CD4-positive, alpha-beta T cell (primary cell): ENCODE measurements at regions not wholly inside any gene's neighbourhood (a gene's known extent, or its start where the extent isn't known, plus 50 kb on each side); places are given as distances from the start of the nearest gene placed in this dataset.

Experiments
- ATAC-seq: fragments of 200-7000 bp; cut with Tn5 transposase; one replicate; pipeline ENCODE4 v1.10.0; 2022; ENCODE audit warnings: mild to moderate bottlenecking; ENCODE audit not compliant: poor library complexity
- CTCF ChIA-PET: fragments of 350-600 bp; sonication (Branson Sonifier 250); formaldehyde crosslinking; loops from one replicate; lab custom pipeline; 2021; ENCODE audit warnings: antibody characterized with exemption, inconsistent platforms; lab: Charles Lee
- POLR2A ChIA-PET: fragments of 350-600 bp; sonication (Branson Sonifier 250); formaldehyde crosslinking; loops from one replicate; lab custom pipeline; 2021; ENCODE audit warnings: antibody characterized with exemption, inconsistent platforms; lab: Charles Lee
- DNase-seq, 14 experiments: peaks; one replicate each; pipeline ENCODE4 v3.0.0-alpha.2; 2013 to 2020; ENCODE audit warnings: mixed read lengths in 2 of 14
- H3K27ac ChIP-seq, 2 donors: one replicate each; pipeline versions ENCODE4 v1.5.1 to v1.7.0; 2013; ENCODE audit warnings: low read length in 2 of 2, low read depth in 1 of 2, mild to moderate bottlenecking in 1 of 2
- H3K27me3 ChIP-seq, 2 experiments: 1 replicate in 1 of 2; 2 replicates in 1 of 2; pipeline versions ENCODE4 v1.6.1 to v1.7.0; 2013; ENCODE audit warnings: low read length in 2 of 2, control low read depth in 1 of 2, mild to moderate bottlenecking in 1 of 2, moderate library complexity in 1 of 2; ENCODE audit not compliant: insufficient read depth in 2 of 2, control insufficient read depth in 1 of 2
- H3K36me3 ChIP-seq: one replicate; pipeline ENCODE4 v1.6.1; 2013; ENCODE audit warnings: low read length, control low read depth; ENCODE audit not compliant: insufficient read depth
- H3K4me1 ChIP-seq: one replicate; pipeline ENCODE4 v1.6.1; 2013; ENCODE audit warnings: low read length, control low read depth; ENCODE audit not compliant: insufficient read depth
- H3K4me3 ChIP-seq: one replicate; pipeline ENCODE4 v1.5.1; 2013; ENCODE audit warnings: mild to moderate bottlenecking, low read length, moderate library complexity
- H3K9me3 ChIP-seq, 2 experiments: 1 replicate in 1 of 2; 2 replicates in 1 of 2; pipeline versions ENCODE4 v1.6.1 to v1.7.0; 2013; ENCODE audit warnings: low read length in 2 of 2, mild to moderate bottlenecking in 2 of 2, control low read depth in 1 of 2, moderate library complexity in 1 of 2; ENCODE audit not compliant: control insufficient read depth in 1 of 2, insufficient read depth in 1 of 2
- H3K27ac Mint-ChIP-seq: one replicate; pipeline ENCODE4 v1.8.0; 2020; ENCODE audit warnings: mixed read lengths
- H3K27me3 Mint-ChIP-seq: one replicate; pipeline ENCODE4 v1.8.0; 2021; ENCODE audit warnings: mixed read lengths
- H3K36me3 Mint-ChIP-seq: one replicate; pipeline ENCODE4 v1.8.0; 2021; ENCODE audit warnings: low read depth, mixed read lengths
- H3K4me1 Mint-ChIP-seq: one replicate; pipeline ENCODE4 v1.8.0; 2021; ENCODE audit warnings: low read depth, mixed read lengths
- H3K4me3 Mint-ChIP-seq: one replicate; pipeline ENCODE4 v1.8.0; 2020; ENCODE audit warnings: mild to moderate bottlenecking, mixed read lengths
- H3K9me3 Mint-ChIP-seq: one replicate; pipeline ENCODE4 v1.8.0; 2020; ENCODE audit warnings: mixed read lengths
- intact Hi-C, 2 experiments: fragments of 100-400 bp; cut with DNase I in 1 of 2; cut with micrococcal nuclease in 1 of 2; formaldehyde crosslinking; loops; one replicate each; pipeline versions ENCODE4 v1.15.1 to v1.9.0; 2023 to 2025; cut with DNase I, micrococcal nuclease
- TF ChIP-seq, protein P1 (sequence below): fragments of 200-600 bp; IDR thresholded peaks from one replicate; pipeline ENCODE4 v1.8.0; 2022; ENCODE audit warnings: antibody characterized with exemption, mild to moderate bottlenecking

DNA sequence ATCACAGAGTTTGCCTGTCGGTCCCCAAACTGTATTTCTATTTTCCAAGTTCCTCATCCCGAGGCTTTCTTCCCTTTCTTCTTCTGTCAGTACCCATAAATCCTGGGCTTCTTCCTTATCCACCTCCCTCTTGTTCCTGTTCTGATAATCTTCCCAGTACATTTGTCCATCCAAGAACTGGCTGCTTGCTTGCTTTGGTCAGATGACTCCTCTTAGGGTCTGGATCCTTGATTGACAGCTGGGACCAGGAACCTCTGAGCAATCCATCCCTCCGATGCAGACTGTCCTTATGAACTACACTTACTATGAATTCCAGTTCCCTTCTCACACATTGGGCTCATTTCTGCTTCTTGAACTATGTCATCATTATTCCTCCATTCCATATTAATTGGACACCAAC, 275.3 kb upstream of the CITED2 start:
- no peaks in the 10 kb centered on the region for H3K4me1 ChIP-seq
- no peaks in the 10 kb centered on the region for H3K36me3 ChIP-seq
- Mint-ChIP-seq H3K9me3 (peaks cover 2% of the 10 kb centered on the region), H3K4me1 (no peaks in the 10 kb centered on the region), H3K27me3 (peaks cover 6% of the 10 kb centered on the region), H3K4me3 (no peak overlapping the region), H3K27ac (no peak overlapping the region), H3K36me3 (no peaks in the 10 kb centered on the region)
- H3K27me3 ChIP-seq, result no peaks in the 10 kb centered on the region
- no peak overlapping the region for H3K4me3 ChIP-seq
- TF ChIP-seq, protein P1, sequence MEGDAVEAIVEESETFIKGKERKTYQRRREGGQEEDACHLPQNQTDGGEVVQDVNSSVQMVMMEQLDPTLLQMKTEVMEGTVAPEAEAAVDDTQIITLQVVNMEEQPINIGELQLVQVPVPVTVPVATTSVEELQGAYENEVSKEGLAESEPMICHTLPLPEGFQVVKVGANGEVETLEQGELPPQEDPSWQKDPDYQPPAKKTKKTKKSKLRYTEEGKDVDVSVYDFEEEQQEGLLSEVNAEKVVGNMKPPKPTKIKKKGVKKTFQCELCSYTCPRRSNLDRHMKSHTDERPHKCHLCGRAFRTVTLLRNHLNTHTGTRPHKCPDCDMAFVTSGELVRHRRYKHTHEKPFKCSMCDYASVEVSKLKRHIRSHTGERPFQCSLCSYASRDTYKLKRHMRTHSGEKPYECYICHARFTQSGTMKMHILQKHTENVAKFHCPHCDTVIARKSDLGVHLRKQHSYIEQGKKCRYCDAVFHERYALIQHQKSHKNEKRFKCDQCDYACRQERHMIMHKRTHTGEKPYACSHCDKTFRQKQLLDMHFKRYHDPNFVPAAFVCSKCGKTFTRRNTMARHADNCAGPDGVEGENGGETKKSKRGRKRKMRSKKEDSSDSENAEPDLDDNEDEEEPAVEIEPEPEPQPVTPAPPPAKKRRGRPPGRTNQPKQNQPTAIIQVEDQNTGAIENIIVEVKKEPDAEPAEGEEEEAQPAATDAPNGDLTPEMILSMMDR, result no peak
- no peak overlapping the region for H3K27ac ChIP-seq
- ChIA-PET POLR2A (no interaction called here), CTCF (no interaction called here)
- intact Hi-C loops, result no loop called here
- DNase-seq (no peak), ATAC-seq (no peak)
- no peaks in the 10 kb centered on the region for H3K9me3 ChIP-seq

DNA sequence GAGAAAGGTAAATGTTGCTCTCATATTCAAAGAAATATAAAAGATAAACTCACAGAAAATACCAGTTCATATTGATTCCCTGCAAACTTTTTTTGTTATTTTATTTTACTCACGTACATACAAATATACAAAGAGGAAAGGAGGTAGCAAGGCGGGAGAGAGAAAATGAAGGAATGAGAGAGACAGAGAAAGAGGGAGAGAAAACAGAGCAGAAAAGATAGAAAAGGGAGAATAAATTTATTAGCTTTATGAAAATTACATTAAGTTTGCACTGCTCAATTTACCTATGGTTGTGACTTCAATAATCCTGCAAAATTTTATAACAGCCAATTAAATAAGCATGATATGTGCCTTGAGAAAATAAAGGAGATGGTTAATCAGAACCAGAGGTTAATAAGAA, 274.7 kb upstream of the CITED2 start:
- Mint-ChIP-seq H3K36me3 (no peaks in the 10 kb centered on the region), H3K4me1 (no peaks in the 10 kb centered on the region), H3K4me3 (no peak overlapping the region), H3K27ac (no peak overlapping the region), H3K27me3 (peaks cover 6% of the 10 kb centered on the region), H3K9me3 (peaks cover 2% of the 10 kb centered on the region)
- no peaks in the 10 kb centered on the region for H3K36me3 ChIP-seq
- no peaks in the 10 kb centered on the region for H3K9me3 ChIP-seq
- TF ChIP-seq, protein P1, result no peak
- no peak overlapping the region for H3K4me3 ChIP-seq
- no peaks in the 10 kb centered on the region for H3K27me3 ChIP-seq
- H3K27ac ChIP-seq, result no peak overlapping the region
- DNase-seq (no peak), ATAC-seq (no peak)
- ChIA-PET POLR2A (no interaction called here), CTCF (no interaction called here)
- intact Hi-C loops, result no loop called here
- H3K4me1 ChIP-seq, result no peaks in the 10 kb centered on the region

DNA sequence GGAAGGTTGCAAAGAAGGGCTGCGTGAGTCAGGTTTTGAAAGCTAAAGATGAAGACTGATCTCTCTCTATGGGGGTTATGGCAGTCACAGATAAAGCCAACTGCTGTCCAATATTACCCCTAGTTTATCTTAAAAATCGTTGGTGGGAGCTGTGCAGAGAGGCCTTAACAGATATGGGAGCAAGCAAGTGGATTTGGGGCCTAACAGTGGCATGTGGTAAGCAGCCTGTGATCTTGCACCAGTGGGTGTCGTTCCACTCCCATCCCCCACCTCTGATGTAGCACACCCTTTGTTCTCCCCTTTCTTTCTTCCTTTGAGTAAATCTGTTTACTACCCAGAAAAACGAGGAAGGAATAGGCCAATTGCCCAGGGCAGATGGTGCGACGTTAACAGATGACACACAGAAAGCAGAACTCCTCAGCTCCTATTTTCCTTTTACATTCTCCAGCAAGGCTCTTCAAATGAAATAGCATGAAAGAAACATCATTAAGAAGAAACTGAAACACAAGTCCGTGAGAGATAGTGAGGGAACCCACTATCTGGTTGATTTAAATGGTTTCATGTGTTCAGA, 274.1 kb upstream of the CITED2 start:
- ATAC-seq (no peak), DNase-seq (no peak)
- Histone ChIP-seq H3K36me3 (no peaks in the 10 kb centered on the region), H3K4me3 (no peak overlapping the region), H3K9me3 (no peaks in the 10 kb centered on the region), H3K27me3 (no peaks in the 10 kb centered on the region), H3K27ac (no peak overlapping the region), H3K4me1 (no peaks in the 10 kb centered on the region)
- no peak overlapping the region for H3K4me3 Mint-ChIP-seq
- no peaks in the 10 kb centered on the region for H3K36me3 Mint-ChIP-seq
- no peak overlapping the region for H3K27ac Mint-ChIP-seq
- intact Hi-C loops, result no loop called here
- peaks cover 2% of the 10 kb centered on the region for H3K9me3 Mint-ChIP-seq
- peaks cover 6% of the 10 kb centered on the region for H3K27me3 Mint-ChIP-seq
- no peaks in the 10 kb centered on the region for H3K4me1 Mint-ChIP-seq
- ChIA-PET POLR2A (no interaction called here), CTCF (no interaction called here)
- TF ChIP-seq, protein P1, result no peak
